ENCODE measurements at regions not wholly inside any gene's neighbourhood (a gene's known extent, or its start where the extent isn't known, plus 50 kb on each side); places are given as distances from the start of the nearest gene placed in this dataset.

GRCh38 chr4:4721636-4722035, 137.8 kb upstream of the MSX1 start:
- no peaks in the 10 kb centered on the region for H3K4me1 ChIP-seq (ENCODE audit: control insufficient read depth, extremely low read depth, insufficient read depth, low read length)
- H3K9me1 ChIP-seq (replicated peaks; ENCODE audit: control insufficient read depth, extremely low read depth, insufficient read depth, low read length): no peaks in the 10 kb centered on the region
- H3K27ac ChIP-seq (ENCODE audit: insufficient read depth, low read depth, low read length): no peak overlapping the region
- intact Hi-C loops (cut with micrococcal nuclease): no loop called here
- H3K4me2 ChIP-seq (ENCODE audit: insufficient read depth, low read length): no peak overlapping the region
- H3K4me3 ChIP-seq (replicated peaks in 1 of 3; ENCODE audit: insufficient read depth in 1 of 3, low read depth in 1 of 3, low read length in 3 of 3): no peak overlapping the region
- no peaks in the 10 kb centered on the region for H3K9me3 ChIP-seq (replicated peaks; ENCODE audit: control insufficient read depth, insufficient read depth, low read length)
- no TSS peak for BruUV-seq (replicated peaks)
- no peaks in the 10 kb centered on the region for H3K27me3 ChIP-seq (ENCODE audit: control insufficient read depth in 2 of 2, insufficient read depth in 2 of 2, low read length in 2 of 2)
- no peak overlapping the region for H2AFZ ChIP-seq (ENCODE audit: low read depth, low read length)
- FAIRE-seq (no peak), DNase-seq (ENCODE audit: low read depth, low spot score) (no peak)
- no peaks in the 10 kb centered on the region for H3K36me3 ChIP-seq (ENCODE audit: control insufficient read depth in 2 of 2, extremely low read depth in 1 of 2, insufficient read depth in 2 of 2, low read length in 2 of 2)
- dilution Hi-C loops (cut with MboI; ENCODE audit: extremely low pct_ligation_motif_present, low sequenced_read_pairs): no loop called here
- H3K9ac ChIP-seq (replicated peaks; ENCODE audit: extremely low read depth, insufficient read depth, low read length): no peak overlapping the region
- TF ChIP-seq FOS (IDR thresholded peaks at IDR 0.05; ENCODE audit: borderline replicate concordance, insufficient read depth, low read length): no peak
- TF ChIP-seq CTCF (IDR thresholded peaks at IDR 0.05; ENCODE audit: extremely low read depth in 1 of 2, insufficient read depth in 1 of 2, low read depth in 1 of 2, low read length in 2 of 2): no peak
- no peak for TF ChIP-seq GATA2 (IDR thresholded peaks at IDR 0.05; ENCODE audit: insufficient read depth, insufficient read length, low read depth, low read length)
- no peak for TF ChIP-seq POLR2AphosphoS5 (IDR thresholded peaks at IDR 0.05; ENCODE audit: insufficient read depth, low read depth, low read length)
- TF ChIP-seq MYC (IDR thresholded peaks at IDR 0.05; ENCODE audit: low read depth, low read length): no peak
- TF ChIP-seq EZH2 (IDR thresholded peaks at IDR 0.05; ENCODE audit: borderline replicate concordance, low read depth, low read length, severe bottlenecking): no peak
- TF ChIP-seq POLR2A (IDR thresholded peaks at IDR 0.05; ENCODE audit: low read depth, low read length): no peak
- TF ChIP-seq MAX (IDR thresholded peaks at IDR 0.05; ENCODE audit: insufficient read depth, insufficient read length): no peak
- TF ChIP-seq JUN (IDR thresholded peaks at IDR 0.05; ENCODE audit: borderline replicate concordance, insufficient read depth, insufficient read length, low read depth): no peak
- POLR2A ChIA-PET: no interaction called here
- CTCF ChIA-PET: no interaction called here
- H3K79me2 ChIP-seq (ENCODE audit: control insufficient read depth, insufficient read depth, low read length): no peaks in the 10 kb centered on the region
- no peaks in the 10 kb centered on the region for H4K20me1 ChIP-seq (replicated peaks; ENCODE audit: control insufficient read depth, extremely low read depth, insufficient read depth, low read length)

All from endothelial cell of umbilical vein (primary cell).